Loucy (cell line): ENCODE measurements at regions not wholly inside any gene's neighbourhood (a gene's known extent, or its start where the extent isn't known, plus 50 kb on each side); places are given as distances from the start of the nearest gene placed in this dataset.

Experiments used
- EZH2phosphoT487 ChIP-seq: fragments of 200-600 bp; IDR thresholded peaks from 2 replicates; pipeline ENCODE4 v1.6.1; 2018; ENCODE audit warnings: antibody characterized with exemption, mild to moderate bottlenecking, moderate library complexity, borderline replicate concordance
- TF ChIP-seq, protein P1 (sequence below): fragments of 200-600 bp; sonication (generic); conservative IDR thresholded peaks from 2 replicates; pipeline ENCODE4 v1.5.1; 2014; ENCODE audit warnings: mild to moderate bottlenecking, antibody characterized with exemption, low read length

GRCh38 chr10:42491801-42492200 lies 146.6 kb downstream of the ZNF33B start:
- TF ChIP-seq, protein P1, sequence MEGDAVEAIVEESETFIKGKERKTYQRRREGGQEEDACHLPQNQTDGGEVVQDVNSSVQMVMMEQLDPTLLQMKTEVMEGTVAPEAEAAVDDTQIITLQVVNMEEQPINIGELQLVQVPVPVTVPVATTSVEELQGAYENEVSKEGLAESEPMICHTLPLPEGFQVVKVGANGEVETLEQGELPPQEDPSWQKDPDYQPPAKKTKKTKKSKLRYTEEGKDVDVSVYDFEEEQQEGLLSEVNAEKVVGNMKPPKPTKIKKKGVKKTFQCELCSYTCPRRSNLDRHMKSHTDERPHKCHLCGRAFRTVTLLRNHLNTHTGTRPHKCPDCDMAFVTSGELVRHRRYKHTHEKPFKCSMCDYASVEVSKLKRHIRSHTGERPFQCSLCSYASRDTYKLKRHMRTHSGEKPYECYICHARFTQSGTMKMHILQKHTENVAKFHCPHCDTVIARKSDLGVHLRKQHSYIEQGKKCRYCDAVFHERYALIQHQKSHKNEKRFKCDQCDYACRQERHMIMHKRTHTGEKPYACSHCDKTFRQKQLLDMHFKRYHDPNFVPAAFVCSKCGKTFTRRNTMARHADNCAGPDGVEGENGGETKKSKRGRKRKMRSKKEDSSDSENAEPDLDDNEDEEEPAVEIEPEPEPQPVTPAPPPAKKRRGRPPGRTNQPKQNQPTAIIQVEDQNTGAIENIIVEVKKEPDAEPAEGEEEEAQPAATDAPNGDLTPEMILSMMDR = no peak
- TF ChIP-seq EZH2phosphoT487 = no peak
